AG08396 (cell line): ENCODE measurements at regions not wholly inside any gene's neighbourhood (a gene's known extent, or its start where the extent isn't known, plus 50 kb on each side); places are given as distances from the start of the nearest gene placed in this dataset.

Source experiments
- DNase-seq: peaks from one replicate; pipeline ENCODE4 v3.0.0; 2012; ENCODE audit warnings: low spot score, mixed read lengths

GRCh38 chr11:15730995-15731385 lies 616.3 kb downstream of the INSC start:
- DNase-seq = no peak

GRCh38 chr11:15735706-15736105 lies 620.6 kb downstream of the SOX6 start:
- no peak for DNase-seq

GRCh38 chr11:15737320-15737719 lies 619.0 kb downstream of the SOX6 start:
- no peak for DNase-seq

GRCh38 chr11:15738931-15739330 lies 617.4 kb downstream of the SOX6 start:
- DNase-seq = no peak

GRCh38 chr11:15742626-15743519 lies 613.5 kb downstream of the SOX6 start:
- DNase-seq = peak; percentile 11

GRCh38 chr11:15744693-15745092 lies 611.7 kb downstream of the SOX6 start:
- DNase-seq = no peak

GRCh38 chr11:15745266-15745665 lies 611.1 kb downstream of the SOX6 start:
- no peak for DNase-seq

GRCh38 chr11:15747671-15748070 lies 608.7 kb downstream of the SOX6 start:
- DNase-seq = no peak

- DNase-seq = no peak
These were observed 608.2 kb downstream of the SOX6 start for GRCh38 chr11:15748132-15748531.

GRCh38 chr11:15748741-15749140 lies 607.6 kb downstream of the SOX6 start:
- DNase-seq = no peak

GRCh38 chr11:15750535-15751308 lies 605.6 kb downstream of the SOX6 start:
- DNase-seq = no peak

- DNase-seq = no peak
These were observed 602.1 kb downstream of the SOX6 start for GRCh38 chr11:15754221-15754620.

- DNase-seq = no peak
These were observed 599.2 kb downstream of the SOX6 start for GRCh38 chr11:15757048-15757698.

GRCh38 chr11:15758857-15759465 lies 597.4 kb downstream of the SOX6 start:
- no peak for DNase-seq

GRCh38 chr11:15761235-15761634 lies 595.1 kb downstream of the SOX6 start:
- DNase-seq = no peak

- DNase-seq = no peak
These were observed 592.0 kb downstream of the SOX6 start for GRCh38 chr11:15764326-15764725.

GRCh38 chr11:15764948-15765347 lies 591.4 kb downstream of the SOX6 start:
- DNase-seq = no peak

GRCh38 chr11:15765530-15765929 lies 590.8 kb downstream of the SOX6 start:
- no peak for DNase-seq

- no peak for DNase-seq
These were observed 588.0 kb downstream of the SOX6 start for GRCh38 chr11:15768321-15768720.

GRCh38 chr11:15769203-15769602 lies 587.1 kb downstream of the SOX6 start:
- DNase-seq = no peak

- DNase-seq = peak; percentile 25
These were observed 585.4 kb downstream of the SOX6 start for GRCh38 chr11:15770798-15771414.

GRCh38 chr11:15772547-15772946 lies 583.8 kb downstream of the SOX6 start:
- DNase-seq = no peak
